Smooth muscle cell (in vitro differentiated cells): ENCODE measurements at regions not wholly inside any gene's neighbourhood (a gene's known extent, or its start where the extent isn't known, plus 50 kb on each side); places are given as distances from the start of the nearest gene placed in this dataset.
"Not testable (repeated sequence)": the region's sequence is repeated elsewhere in the genome, so short reads cannot be mapped to it uniquely, and the experiment has no call there.

Source experiments
- DNase-seq: peaks from one replicate; lab custom pipeline; 2025; ENCODE audit not compliant: unreplicated experiment; lab: John Stamatoyannopoulos, UW
- H2AFZ ChIP-seq: fragments of 200-600 bp; sonication (generic); 2 replicates; pipeline ENCODE4 v1.6.0; 2016; ENCODE audit warnings: antibody characterized with exemption, low read depth, mild to moderate bottlenecking
- H3F3A ChIP-seq: fragments of 200-600 bp; sonication (generic); 2 replicates; pipeline ENCODE4 v1.6.0; 2017; ENCODE audit warnings: antibody characterized with exemption, low read depth
- H3K27ac ChIP-seq: fragments of 200-600 bp; sonication (generic); 2 replicates; pipeline ENCODE4 v1.5.1; 2016; ENCODE audit warnings: low read depth, mild to moderate bottlenecking
- H3K27me3 ChIP-seq: fragments of 200-600 bp; sonication (generic); 2 replicates; pipeline ENCODE4 v1.6.1; 2016; ENCODE audit warnings: low read depth, mild to moderate bottlenecking
- H3K36me3 ChIP-seq: fragments of 200-600 bp; sonication (generic); 2 replicates; pipeline ENCODE4 v1.5.1; 2016; ENCODE audit warnings: low read depth
- H3K4me1 ChIP-seq: fragments of 200-600 bp; sonication (generic); 2 replicates; pipeline ENCODE4 v1.5.1; 2016; ENCODE audit warnings: low read depth
- H3K4me2 ChIP-seq: fragments of 200-600 bp; sonication (generic); 2 replicates; pipeline ENCODE4 v1.6.0; 2016; ENCODE audit warnings: mild to moderate bottlenecking
- H3K4me3 ChIP-seq: fragments of 200-600 bp; sonication (generic); 2 replicates; pipeline ENCODE4 v1.5.1; 2016; ENCODE audit warnings: mild to moderate bottlenecking
- H3K79me2 ChIP-seq: fragments of 200-600 bp; sonication (generic); 2 replicates; pipeline ENCODE4 v1.6.0; 2016; ENCODE audit warnings: low read depth, mild to moderate bottlenecking
- H3K9ac ChIP-seq: fragments of 200-600 bp; sonication (generic); 2 replicates; pipeline ENCODE4 v1.6.0; 2016; ENCODE audit warnings: low read depth
- H3K9me3 ChIP-seq: fragments of 200-600 bp; sonication (generic); replicated peaks from 2 replicates; pipeline ENCODE4 v1.5.1; 2016; ENCODE audit warnings: low read depth
- H4K20me1 ChIP-seq: fragments of 200-600 bp; sonication (generic); 2 replicates; pipeline ENCODE4 v1.6.0; 2016; ENCODE audit warnings: low read depth
- CTCF ChIP-seq: fragments of 200-600 bp; sonication (generic); IDR thresholded peaks from 2 replicates; pipeline ENCODE4 v1.5.1; 2017; ENCODE audit warnings: borderline replicate concordance, mild to moderate bottlenecking, antibody characterized with exemption; ENCODE audit not compliant: insufficient read depth, poor library complexity, severe bottlenecking
- WGBS: methylation state at CpG from one replicate; pipeline ENCODE4 v1.1.7; 2016; ENCODE audit warnings: low lambda C conversion rate; 5-methylcytosine and 5-hydroxymethylcytosine counted together

- Histone ChIP-seq H3K27me3 (no peaks in the 10 kb centered on the region), H4K20me1 (no peaks in the 10 kb centered on the region), H3K4me1 (no peaks in the 10 kb centered on the region), H3K27ac (no peak overlapping the region), H3F3A (no peaks in the 10 kb centered on the region), H3K4me3 (no peak overlapping the region), H3K4me2 (no peak overlapping the region), H3K9ac (no peak overlapping the region), H3K36me3 (no peaks in the 10 kb centered on the region), H3K79me2 (no peaks in the 10 kb centered on the region), H3K9me3 (no peaks in the 10 kb centered on the region), H2AFZ (no peak overlapping the region)
- DNase-seq = no peak
- WGBS = 84% methylated on average over 1 of the region's 1 CpG
- TF ChIP-seq CTCF = no peak
Measured at GRCh38 chr4:171239196-171239595, 574.0 kb upstream of the GALNTL6 start.

- 84% methylated on average over 3 of the region's 3 CpGs for WGBS
- Histone ChIP-seq H3K9me3 (no peaks in the 10 kb centered on the region), H4K20me1 (no peaks in the 10 kb centered on the region), H3K4me3 (no peak overlapping the region), H3K4me2 (no peak overlapping the region), H3F3A (no peaks in the 10 kb centered on the region), H3K36me3 (no peaks in the 10 kb centered on the region), H2AFZ (peak overlapping the region; percentile 24), H3K27ac (no peak overlapping the region), H3K4me1 (no peaks in the 10 kb centered on the region), H3K9ac (no peak overlapping the region), H3K27me3 (no peaks in the 10 kb centered on the region), H3K79me2 (no peaks in the 10 kb centered on the region)
- no peak for DNase-seq
- no peak for TF ChIP-seq CTCF
Measured at GRCh38 chr4:171235521-171235920, 577.7 kb upstream of the GALNTL6 start.

GRCh38 chr4:171229354-171229753 is 583.9 kb upstream of the GALNTL6 start:
- not testable (repeated sequence) for H3F3A ChIP-seq, H3K79me2 ChIP-seq, H4K20me1 ChIP-seq, H3K4me2 ChIP-seq, H3K9ac ChIP-seq, H3K36me3 ChIP-seq, H3K27me3 ChIP-seq, H3K4me3 ChIP-seq, H3K27ac ChIP-seq, DNase-seq, H3K4me1 ChIP-seq, H2AFZ ChIP-seq, H3K9me3 ChIP-seq
- 92% methylated on average over 1 of the region's 1 CpG for WGBS

DNA sequence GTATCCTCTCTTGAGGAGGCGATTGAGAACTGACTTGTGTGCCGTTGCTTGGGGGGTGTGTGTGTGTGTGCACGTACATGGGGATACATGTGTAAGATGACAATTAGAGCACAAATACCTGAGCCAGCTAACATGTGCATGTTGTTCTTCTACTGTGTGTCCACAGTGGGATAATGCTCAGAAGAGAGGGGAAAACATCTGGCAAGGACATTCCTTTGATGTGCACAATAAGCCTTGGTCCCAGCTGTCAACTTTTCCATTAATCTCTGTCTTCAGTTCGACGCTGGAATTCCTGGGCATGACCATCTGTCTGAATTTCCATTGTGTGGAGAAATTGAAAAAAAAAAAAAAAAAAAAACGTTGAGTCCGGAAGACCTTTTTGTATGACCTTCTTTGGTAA is 592.0 kb upstream of the GALNTL6 start:
- no peaks in the 10 kb centered on the region for H3K4me1 ChIP-seq
- no peak overlapping the region for H3K27ac ChIP-seq
- WGBS = 76% methylated on average over 7 of the region's 7 CpGs
- TF ChIP-seq CTCF = no peak
- H2AFZ ChIP-seq = no peak overlapping the region
- H3K4me2 ChIP-seq = no peak overlapping the region
- H3K79me2 ChIP-seq = no peaks in the 10 kb centered on the region
- H3K27me3 ChIP-seq = no peaks in the 10 kb centered on the region
- no peak overlapping the region for H3K9ac ChIP-seq
- H3F3A ChIP-seq = no peaks in the 10 kb centered on the region
- no peak for DNase-seq
- no peak overlapping the region for H3K4me3 ChIP-seq
- H3K9me3 ChIP-seq = no peaks in the 10 kb centered on the region
- H3K36me3 ChIP-seq = no peaks in the 10 kb centered on the region
- H4K20me1 ChIP-seq = no peaks in the 10 kb centered on the region
